HK-2 (cell line): ENCODE measurements at regions not wholly inside any gene's neighbourhood (a gene's known extent, or its start where the extent isn't known, plus 50 kb on each side); places are given as distances from the start of the nearest gene placed in this dataset.
A peak's percentile ranks its signal among the peaks of the same experiment; 100 is the strongest.

Experiments used
- DNase-seq: peaks from one replicate; pipeline ENCODE4 v3.0.0-alpha.2; 2018; ENCODE audit not compliant: unreplicated experiment

DNA sequence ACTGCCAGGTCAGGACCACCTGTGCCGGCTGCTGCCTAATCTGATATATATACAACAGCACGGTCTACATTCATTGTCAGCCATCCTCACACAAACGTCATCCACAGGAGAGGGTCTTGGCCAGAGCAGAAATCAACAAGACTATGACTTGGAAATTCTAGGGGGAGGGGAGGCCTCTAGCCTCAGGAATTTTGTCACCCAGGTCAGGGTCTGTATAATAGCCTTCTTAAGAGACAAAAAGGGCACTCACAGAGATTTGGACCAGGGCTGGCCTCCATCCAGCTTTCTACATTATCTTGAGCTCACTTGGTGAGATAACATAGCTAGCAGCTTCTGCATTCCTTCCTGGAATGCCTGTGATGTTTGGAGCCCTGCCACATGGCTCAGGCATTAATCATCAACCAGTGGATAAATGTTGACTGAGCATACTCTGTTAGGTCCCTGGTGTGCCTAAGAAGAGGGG lies 50.4 kb upstream of the CTIF start:
- peak; percentile 60 for DNase-seq

DNA sequence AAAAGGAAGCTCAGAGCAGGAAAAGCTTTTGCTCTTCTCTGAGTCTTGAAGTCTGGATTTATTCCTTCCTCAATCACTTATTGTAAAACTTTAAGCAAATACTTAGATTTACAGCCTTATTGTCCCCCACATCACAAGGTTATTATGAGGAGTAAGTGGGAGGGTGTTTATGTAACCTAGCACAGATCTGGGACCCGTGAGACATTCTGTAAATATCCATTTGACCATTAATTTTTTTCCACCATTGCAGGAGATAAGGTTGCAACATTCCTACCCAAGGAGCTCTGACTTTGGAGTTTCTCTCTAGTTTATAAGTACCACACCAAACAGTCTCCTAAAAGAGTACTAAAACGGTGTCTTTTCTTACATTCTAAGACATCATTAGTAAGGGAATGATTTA lies 52.1 kb upstream of the CTIF start:
- no peak for DNase-seq

DNA sequence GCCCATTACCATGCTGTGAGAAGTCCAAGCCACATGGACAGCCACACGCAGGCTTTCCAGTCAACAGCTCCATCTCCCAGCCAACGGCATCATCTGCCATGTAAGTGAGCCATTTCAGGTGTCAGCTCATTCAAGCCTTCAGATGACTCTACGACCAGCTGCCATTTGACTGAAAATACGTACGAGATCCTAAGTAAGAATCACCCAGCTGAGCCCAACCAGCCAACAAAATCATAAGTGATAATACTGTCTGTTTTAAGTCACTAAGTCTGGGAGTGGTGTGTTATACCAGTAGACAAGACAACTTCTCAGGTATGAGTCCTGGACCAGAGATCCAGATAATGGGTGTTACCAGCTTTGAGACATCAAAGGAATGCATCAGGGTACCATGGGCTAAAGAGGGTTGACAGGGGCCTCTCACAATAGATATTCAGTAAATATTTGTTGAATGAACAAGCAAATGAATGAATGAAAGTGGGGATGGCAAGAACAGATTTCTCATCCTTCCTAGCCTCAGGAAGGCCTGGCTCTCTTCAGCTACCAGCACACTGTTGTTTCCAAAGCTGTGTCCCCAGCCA lies 52.9 kb upstream of the CTIF start:
- no peak for DNase-seq

GRCh38 chr18:48481092-48481491 lies 57.7 kb upstream of the CTIF start:
- no peak for DNase-seq

DNA sequence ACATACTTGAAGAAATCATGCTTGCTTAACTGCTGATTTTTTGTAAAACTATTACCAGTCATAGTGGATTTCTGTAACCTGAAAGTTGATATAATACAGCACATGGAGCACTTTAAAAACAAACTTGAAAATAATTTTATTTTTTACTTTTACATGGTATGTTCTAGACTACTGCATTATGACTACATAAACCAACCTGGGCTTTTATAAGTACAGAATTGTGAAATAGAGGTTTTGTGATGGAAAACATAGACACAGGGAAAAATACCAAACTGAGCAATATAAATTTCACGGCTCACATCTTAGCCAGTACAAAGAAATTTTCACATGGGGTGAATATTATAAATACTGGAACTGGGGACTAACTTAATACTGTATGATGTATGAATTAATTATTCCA lies 59.3 kb upstream of the CTIF start:
- no peak for DNase-seq

DNA sequence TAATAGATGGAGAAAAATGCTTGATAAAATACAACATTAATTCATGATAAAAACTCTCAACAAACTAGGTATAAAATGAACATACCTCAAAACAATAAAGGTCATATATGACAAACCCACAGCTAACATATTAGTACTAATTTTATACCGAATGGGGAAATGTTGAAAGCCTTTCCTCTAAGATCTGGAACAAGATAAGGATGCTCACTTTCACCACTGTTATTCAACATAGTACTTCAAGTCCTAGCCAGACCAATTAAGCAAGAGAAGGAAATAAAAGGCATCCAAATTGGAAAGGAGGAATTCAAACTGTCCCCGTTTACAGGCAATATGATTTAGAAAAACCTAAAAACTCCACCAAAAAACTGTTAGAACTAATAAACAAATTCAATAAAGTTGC lies 61.5 kb upstream of the CTIF start:
- DNase-seq: no peak

DNA sequence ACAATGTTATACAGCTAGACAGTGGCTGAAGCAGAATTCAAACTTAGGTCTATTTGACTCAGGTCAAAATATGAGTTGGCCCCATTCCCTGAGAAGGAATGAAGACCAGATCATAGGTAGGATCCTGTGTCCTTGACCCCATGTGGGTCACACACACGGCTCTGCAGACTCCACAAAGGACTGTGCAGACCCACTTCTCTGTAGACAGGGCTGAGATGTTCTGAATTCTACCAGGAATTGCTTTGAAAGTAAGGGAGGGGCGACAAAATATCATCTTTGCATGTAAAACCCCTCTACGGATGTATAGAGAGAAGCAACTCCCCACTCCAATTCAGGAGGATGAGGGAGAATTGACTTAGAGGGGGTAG lies 62.3 kb upstream of the CTIF start:
- no peak for DNase-seq

DNA sequence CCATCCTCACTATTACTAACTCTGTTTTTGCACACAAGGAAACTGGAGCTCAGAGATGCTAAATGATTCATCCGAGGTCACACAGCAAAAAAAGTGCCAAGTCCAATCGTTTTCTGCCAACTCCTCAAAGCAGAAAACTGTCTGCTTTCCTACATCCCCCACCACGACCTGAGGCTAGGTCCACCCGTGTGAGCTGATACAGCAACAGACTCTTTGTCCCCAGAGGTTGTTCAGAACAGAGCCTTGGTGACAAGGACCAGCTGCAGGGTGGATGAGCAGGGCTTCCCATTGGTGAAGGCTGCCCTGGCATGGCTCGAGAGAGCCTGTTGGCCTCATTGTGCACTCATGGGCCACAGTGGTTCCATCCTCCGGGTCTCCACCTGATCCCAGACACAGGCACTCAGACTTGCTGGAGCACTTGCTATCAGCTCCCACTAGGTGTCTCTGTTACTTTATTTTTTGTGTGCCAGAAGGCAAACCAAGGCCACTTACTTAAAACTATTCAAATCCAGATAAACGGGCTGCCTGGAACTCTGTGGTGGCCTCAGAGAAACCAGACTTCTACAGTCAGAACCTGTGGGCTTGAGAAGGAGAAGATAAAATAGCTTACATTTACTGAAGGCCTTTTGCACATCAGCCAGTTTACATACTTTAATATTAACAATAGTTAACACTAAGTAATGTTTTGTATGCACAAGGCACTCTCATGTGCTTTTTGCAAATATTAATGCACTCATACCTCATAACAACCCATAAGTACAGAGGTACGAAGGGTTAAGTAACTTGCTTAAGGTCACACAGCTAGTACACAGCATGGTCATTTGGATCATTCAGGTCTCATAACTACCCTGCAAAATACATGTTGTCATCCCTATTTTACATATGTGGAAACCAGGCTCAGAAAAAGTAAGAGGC lies 62.9 kb upstream of the CTIF start:
- peak; percentile 24 for DNase-seq

GRCh38 chr18:48473816-48474215 lies 64.6 kb upstream of the ZBTB7C start:
- no peak for DNase-seq

GRCh38 chr18:48472610-48473009 lies 63.4 kb upstream of the ZBTB7C start:
- DNase-seq: no peak

DNA sequence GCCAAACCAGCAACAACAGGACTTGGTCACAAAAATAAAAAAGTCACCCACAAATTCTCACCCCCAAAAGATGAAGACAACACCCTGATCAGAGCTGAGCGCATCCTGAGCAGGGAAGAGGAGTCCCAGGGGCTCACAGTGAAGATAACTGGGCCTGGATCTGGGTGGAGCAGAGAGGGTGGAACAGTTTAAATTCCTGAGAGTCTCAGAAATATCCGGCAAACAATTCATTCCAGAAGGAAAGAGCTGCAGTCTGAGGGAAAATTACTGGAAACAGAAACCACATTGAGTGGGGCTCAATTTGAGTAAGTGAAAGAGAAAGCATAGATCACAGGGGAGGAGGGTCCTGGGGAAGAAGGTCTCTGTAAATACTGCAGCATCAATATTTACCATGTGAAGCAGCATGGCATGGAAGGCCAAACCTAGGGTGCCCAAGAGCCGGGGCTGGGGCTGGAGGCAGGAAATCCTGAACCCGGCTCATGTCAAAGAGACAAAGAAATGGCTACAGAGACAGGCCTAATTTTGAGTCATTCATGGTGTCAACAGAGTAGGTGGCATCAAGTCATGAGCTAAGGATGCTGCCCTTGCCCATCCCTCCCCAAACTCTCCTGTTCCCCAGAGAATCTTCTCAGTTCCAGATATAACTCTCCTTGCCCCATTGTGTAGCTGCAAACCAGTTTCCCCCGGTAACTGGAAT lies 61.4 kb upstream of the ZBTB7C start:
- DNase-seq: no peak

DNA sequence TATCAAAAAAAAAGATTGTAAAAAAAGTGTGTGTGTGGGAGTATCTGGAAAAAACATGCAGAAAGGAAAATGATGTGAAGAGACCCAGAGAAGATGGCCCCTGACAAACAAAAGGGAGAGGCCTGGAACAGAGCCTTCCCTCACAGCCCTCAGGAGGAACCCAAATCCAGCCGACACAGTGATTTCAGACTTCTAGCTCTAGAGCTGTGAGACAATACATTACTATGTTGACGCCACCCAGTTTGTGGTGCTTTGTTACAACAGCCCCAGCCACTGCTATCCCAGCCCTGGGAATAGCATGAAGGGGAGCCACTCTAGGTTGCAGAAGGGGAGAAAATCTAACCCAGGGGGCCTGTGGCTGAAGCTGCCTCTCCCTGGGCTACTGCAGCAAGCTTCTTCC lies 59.0 kb upstream of the ZBTB7C start:
- no peak for DNase-seq

GRCh38 chr18:48467231-48467630 lies 58.0 kb upstream of the ZBTB7C start:
- DNase-seq: no peak

DNA sequence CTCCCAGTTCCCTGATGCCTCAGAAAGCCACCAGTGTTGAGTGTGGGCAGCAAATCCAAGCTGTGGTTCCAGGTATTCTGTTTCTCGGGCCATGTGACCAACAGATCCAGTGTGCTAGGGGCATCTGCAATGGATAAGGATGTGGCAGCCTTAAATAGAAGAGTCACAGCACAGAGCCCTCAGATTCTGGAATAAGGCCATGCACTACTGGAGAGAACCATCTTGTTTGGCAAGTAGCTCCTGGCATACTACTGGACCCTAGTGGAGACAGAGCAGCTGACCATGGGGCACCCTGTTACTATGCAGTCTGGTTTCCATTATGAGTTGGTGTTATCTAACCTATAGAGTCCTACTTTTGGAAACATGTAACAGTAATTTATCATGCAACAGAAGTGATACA lies 53.3 kb upstream of the ZBTB7C start:
- no peak for DNase-seq

DNA sequence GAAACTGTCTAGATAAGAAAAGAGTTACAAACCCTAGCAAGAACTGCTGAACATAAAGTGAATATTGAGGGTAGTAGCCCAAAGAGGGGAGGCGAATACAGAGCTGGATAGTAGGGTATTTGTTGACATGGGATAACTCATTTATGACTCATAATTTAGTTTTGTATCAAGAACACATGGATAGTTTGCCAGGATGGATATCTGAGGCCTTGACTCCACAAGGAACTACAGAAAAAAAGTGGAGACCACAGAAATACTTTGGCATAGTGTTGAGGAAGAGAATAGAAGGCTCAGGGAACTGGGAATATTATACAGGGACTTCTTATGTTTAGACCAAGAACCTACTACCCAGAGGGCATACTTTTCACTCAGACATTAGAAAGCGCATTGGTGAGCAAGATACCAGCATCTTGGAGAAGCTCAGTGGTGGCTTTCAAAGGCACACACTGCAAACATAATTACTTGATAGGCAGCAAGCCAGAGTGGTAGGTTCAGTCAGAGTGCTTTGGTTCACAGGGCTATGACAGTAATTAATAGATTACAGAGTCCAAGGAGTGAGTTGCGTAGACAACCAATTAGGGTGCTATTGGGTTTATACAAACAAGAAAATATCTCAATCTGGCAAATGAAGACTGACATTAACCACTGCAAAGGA lies 51.9 kb upstream of the ZBTB7C start:
- no peak for DNase-seq

DNA sequence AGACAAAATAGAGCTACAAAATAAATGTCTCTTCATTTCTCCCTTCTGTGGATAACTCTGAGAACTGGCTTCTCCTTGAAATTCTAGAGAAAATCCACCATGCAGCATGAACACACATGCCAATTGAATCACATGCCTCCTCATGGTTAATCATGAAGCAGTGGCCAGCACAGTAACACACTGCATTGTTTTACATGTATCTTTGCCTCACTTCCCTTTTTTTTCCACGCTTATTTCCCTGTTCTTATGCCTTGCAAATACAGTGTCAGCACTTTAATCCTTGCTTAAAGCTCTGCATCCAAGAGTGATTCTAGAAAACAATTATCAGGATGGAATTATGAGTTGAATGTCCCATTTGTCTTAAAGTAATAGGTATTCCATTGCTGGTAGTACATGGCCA lies 50.3 kb upstream of the ZBTB7C start:
- no peak for DNase-seq

DNA sequence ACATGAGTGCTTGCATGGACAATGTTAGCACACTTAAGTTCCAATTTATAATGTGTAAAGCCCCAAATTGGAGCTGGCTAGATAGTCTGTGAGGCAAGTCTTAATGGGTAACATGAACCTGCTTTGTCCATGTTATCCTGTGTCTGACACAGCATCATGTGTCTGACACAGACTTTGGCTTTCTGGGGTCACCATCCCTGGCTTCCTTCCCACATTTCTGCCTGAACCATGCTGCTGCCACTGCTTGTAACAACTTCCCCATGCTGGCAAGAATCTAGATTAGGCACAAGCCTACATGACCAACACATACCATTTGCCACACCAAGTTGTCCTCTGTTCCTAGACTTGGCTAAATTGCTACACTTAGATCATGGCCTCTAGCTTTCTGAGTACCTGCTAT lies 49.8 kb upstream of the ZBTB7C start:
- no peak for DNase-seq
